HCT116 (cell line): ENCODE measurements at regions not wholly inside any gene's neighbourhood (a gene's known extent, or its start where the extent isn't known, plus 50 kb on each side); places are given as distances from the start of the nearest gene placed in this dataset.

Experiments
- ATAC-seq: fragments of 200-7000 bp; cut with Tn5 transposase; 2 replicates; pipeline ENCODE4 v1.9.1; 2020; ENCODE audit warnings: mild to moderate bottlenecking, moderate library complexity
- BruUV-seq: library from RNA; stranded (reverse); fragments of 400-500 nt; replicated peaks from 2 replicates; lab custom pipeline; 2021; lab: Mats Ljungman, UMichigan
- CTCF ChIA-PET: fragments of 300-600 bp; sonication (Branson Sonifier 250); formaldehyde crosslinking; loops from one replicate; lab custom pipeline; 2021; ENCODE audit warnings: antibody characterized with exemption; lab: Charles Lee
- POLR2A ChIA-PET: fragments of 300-600, 350-600 bp; sonication (Branson Sonifier 250); formaldehyde crosslinking; loops from one replicate; lab custom pipeline; 2021; ENCODE audit warnings: antibody characterized with exemption; lab: Charles Lee
- RAD21 ChIA-PET, 2 experiments: fragments of 300-600 bp; sonication (Branson Sonifier 250); formaldehyde crosslinking; loops; one replicate each; lab custom pipeline; 2023; ENCODE audit warnings: low total read pairs in 2 of 2; ENCODE audit not compliant: uncharacterized antibody in 2 of 2, unreplicated experiment in 2 of 2, low non-redundant PET in 1 of 2; lab: Charles Lee
- DNase-seq: peaks from one replicate; pipeline ENCODE4 v3.0.0-alpha.2; 2010; ENCODE audit warnings: low read depth, low spot score
- H2AFZ ChIP-seq: fragments of 200-600 bp; shearing (Covaris generic), sonication (generic); 2 replicates; pipeline ENCODE4 v1.6.1; 2017; ENCODE audit warnings: low read depth, mixed run types, mixed read lengths, antibody characterized with exemption, low read length; ENCODE audit not compliant: poor library complexity, severe bottlenecking
- H3K27ac ChIP-seq: 2 replicates; pipeline ENCODE4 v1.5.1; 2012; ENCODE audit warnings: low read depth, low read length
- H3K27me3 ChIP-seq: fragments of 200-600 bp; sonication (generic); 2 replicates; pipeline ENCODE4 v1.6.1; 2016; ENCODE audit warnings: mixed run types, low read length, mixed read lengths; ENCODE audit not compliant: insufficient read depth
- H3K36me3 ChIP-seq, 2 experiments: fragments of 200-500 bp in 1 of 2; fragments of 200-600 bp in 1 of 2; sonication (Bioruptor generic) in 1 of 2; sonication (generic) in 1 of 2; 2 replicates each; pipeline versions ENCODE4 v1.5.1 to v1.6.1; 2014 to 2016; ENCODE audit warnings: low read length in 2 of 2, inconsistent platforms in 1 of 2, mixed read lengths in 1 of 2, mixed run types in 1 of 2; ENCODE audit not compliant: insufficient read depth in 2 of 2, control insufficient read depth in 1 of 2
- H3K4me1 ChIP-seq, 2 experiments: fragments of 200-600 bp in 1 of 2; sonication (generic) in 1 of 2; 2 replicates each; pipeline versions ENCODE4 v1.5.1 to v1.6.1; 2012 to 2017; ENCODE audit warnings: low read length in 2 of 2, inconsistent platforms in 1 of 2, mild to moderate bottlenecking in 1 of 2, mixed read lengths in 1 of 2, mixed run types in 1 of 2, moderate library complexity in 1 of 2; ENCODE audit not compliant: insufficient read depth in 2 of 2, control insufficient read depth in 1 of 2
- H3K4me2 ChIP-seq: fragments of 200-600 bp; sonication (generic); 2 replicates; pipeline ENCODE4 v1.6.1; 2017; ENCODE audit warnings: mixed run types, low read length, mixed read lengths
- H3K4me3 ChIP-seq, 2 experiments: fragments of 200-600 bp in 1 of 2; sonication (generic) in 1 of 2; replicated peaks in 1 of 2; 2 replicates each; pipeline ENCODE4 v1.5.1; 2011 to 2016; ENCODE audit warnings: low read length in 2 of 2, control low read depth in 1 of 2, low read depth in 1 of 2, mild to moderate bottlenecking in 1 of 2, mixed read lengths in 1 of 2, mixed run types in 1 of 2
- H3K79me2 ChIP-seq: fragments of 200-600 bp; sonication (generic); 2 replicates; pipeline ENCODE4 v1.6.1; 2017; ENCODE audit warnings: mild to moderate bottlenecking, mixed run types, low read length, moderate library complexity, mixed read lengths; ENCODE audit not compliant: insufficient read depth
- H3K9ac ChIP-seq: fragments of 200-600 bp; sonication (generic); 2 replicates; pipeline ENCODE4 v1.6.1; 2016; ENCODE audit warnings: low read length, mixed read lengths
- H3K9me2 ChIP-seq: fragments of 200-600 bp; sonication (generic), shearing (Covaris generic); 2 replicates; pipeline ENCODE4 v1.6.1; 2017; ENCODE audit warnings: mixed run types, mild to moderate bottlenecking, moderate library complexity; ENCODE audit not compliant: insufficient read depth
- H3K9me3 ChIP-seq, 2 experiments: fragments of 200-500 bp in 1 of 2; fragments of 200-600 bp in 1 of 2; sonication (Bioruptor generic) in 1 of 2; sonication (generic) in 1 of 2; 2 replicates each; pipeline ENCODE4 v1.6.1; 2014 to 2017; ENCODE audit warnings: low read length in 2 of 2, mixed read lengths in 2 of 2, inconsistent platforms in 1 of 2, low read depth in 1 of 2, mild to moderate bottlenecking in 1 of 2, mixed run types in 1 of 2, moderate library complexity in 1 of 2; ENCODE audit not compliant: control insufficient read depth in 1 of 2, insufficient read depth in 1 of 2
- H4K20me1 ChIP-seq: fragments of 200-600 bp; sonication (generic), shearing (Covaris generic); 2 replicates; pipeline ENCODE4 v1.6.1; 2017; ENCODE audit warnings: mixed run types, mild to moderate bottlenecking, moderate library complexity; ENCODE audit not compliant: insufficient read depth
- CTCF ChIP-seq, 3 experiments: fragments of 200-600 bp in 1 of 3; sonication (generic) in 1 of 3; IDR thresholded peaks in 2 of 3; conservative IDR thresholded peaks in 1 of 3; 2 replicates each; pipeline ENCODE4 v1.5.1; 2012 to 2017; ENCODE audit warnings: low read depth in 2 of 3, low read length in 2 of 3, antibody characterized with exemption in 1 of 3, borderline replicate concordance in 1 of 3, control low read depth in 1 of 3, mild to moderate bottlenecking in 1 of 3, mixed read lengths in 1 of 3, mixed run types in 1 of 3, moderate library complexity in 1 of 3; ENCODE audit not compliant: insufficient read depth in 1 of 3
- EGR1 ChIP-seq: IDR thresholded peaks from 2 replicates; pipeline ENCODE4 v1.6.1; 2012; ENCODE audit warnings: low read depth
- EZH2 ChIP-seq: fragments of 200-600 bp; sonication (generic); IDR thresholded peaks from 2 replicates; pipeline ENCODE4 v1.6.1; 2017; ENCODE audit warnings: antibody characterized with exemption, mixed run types
- EZH2phosphoT487 ChIP-seq: fragments of 200-600 bp; IDR thresholded peaks from 2 replicates; pipeline ENCODE4 v1.6.1; 2018; ENCODE audit warnings: antibody characterized with exemption, borderline replicate concordance
- FOSL1 ChIP-seq: IDR thresholded peaks from 2 replicates; pipeline ENCODE4 v1.6.1; 2012; ENCODE audit warnings: low read depth
- JUND ChIP-seq: IDR thresholded peaks from 2 replicates; pipeline ENCODE4 v1.6.1; 2012
- MAX ChIP-seq: IDR thresholded peaks from 2 replicates; pipeline ENCODE4 v1.6.1; 2012
- POLR2A ChIP-seq: IDR thresholded peaks from 2 replicates; pipeline ENCODE4 v1.7.0; 2011; ENCODE audit warnings: borderline replicate concordance; ENCODE audit not compliant: insufficient read depth, insufficient read length; ENCODE audit errors: extremely low read depth
- POLR2AphosphoS5 ChIP-seq: IDR thresholded peaks from 2 replicates; pipeline ENCODE4 v1.6.1; 2011; ENCODE audit warnings: mild to moderate bottlenecking, low read depth, low read length, moderate library complexity
- SP1 ChIP-seq: IDR thresholded peaks from 2 replicates; pipeline ENCODE4 v1.6.1; 2012; ENCODE audit warnings: low read depth
- SRF ChIP-seq: IDR thresholded peaks from 2 replicates; pipeline ENCODE4 v1.6.1; 2012; ENCODE audit warnings: low read depth
- TCF7L2 ChIP-seq: IDR thresholded peaks from 2 replicates; pipeline ENCODE4 v1.7.0; 2011; ENCODE audit warnings: borderline replicate concordance, inconsistent platforms; ENCODE audit not compliant: insufficient read depth, insufficient read length; ENCODE audit errors: extremely low read depth
- ZBTB33 ChIP-seq: IDR thresholded peaks from 2 replicates; pipeline ENCODE4 v1.6.1; 2011; ENCODE audit warnings: mild to moderate bottlenecking, low read length, moderate library complexity; ENCODE audit not compliant: insufficient replicate concordance; ENCODE audit errors: extremely low read depth
- ZFX ChIP-seq: fragments of 450-650 bp; IDR thresholded peaks from 2 replicates; pipeline ENCODE4 v1.6.1; 2017
- ZNF274 ChIP-seq: fragments of 200-500 bp; sonication (Bioruptor generic); IDR thresholded peaks from 2 replicates; pipeline ENCODE4 v1.6.1; 2014; ENCODE audit warnings: mild to moderate bottlenecking, low read depth, low read length, inconsistent platforms
- intact Hi-C: fragments of 100-400 bp; cut with micrococcal nuclease; formaldehyde crosslinking; loops from 2 replicates; pipeline ENCODE4 v1.10.0; 2022
- TF ChIP-seq, protein P1 (sequence below): IDR thresholded peaks from 2 replicates; pipeline ENCODE4 v1.6.1; 2012
- TF ChIP-seq, protein P2 (sequence below): IDR thresholded peaks from 2 replicates; pipeline ENCODE4 v1.6.1; 2012; ENCODE audit warnings: low read depth

DNA sequence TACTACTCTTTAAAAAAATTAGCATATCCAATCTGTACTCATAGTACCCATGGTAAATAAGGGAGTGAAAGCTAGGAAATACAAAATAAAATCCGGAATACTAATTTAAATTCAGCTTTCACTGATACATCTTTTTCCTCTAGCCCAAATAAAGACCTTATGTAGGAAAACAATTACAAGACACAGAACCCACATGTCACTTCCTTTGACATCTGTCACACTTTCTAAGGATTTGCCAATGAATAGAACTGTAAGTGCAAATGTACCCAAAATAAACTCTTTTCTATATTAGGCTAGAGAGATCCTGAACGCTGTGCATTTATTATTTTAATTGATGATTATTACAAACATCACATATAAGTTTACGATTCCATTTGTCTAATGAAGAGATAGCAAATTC is 393.0 kb downstream of the LRRIQ3 start (continued):
- no peak for TF ChIP-seq ZBTB33

DNA sequence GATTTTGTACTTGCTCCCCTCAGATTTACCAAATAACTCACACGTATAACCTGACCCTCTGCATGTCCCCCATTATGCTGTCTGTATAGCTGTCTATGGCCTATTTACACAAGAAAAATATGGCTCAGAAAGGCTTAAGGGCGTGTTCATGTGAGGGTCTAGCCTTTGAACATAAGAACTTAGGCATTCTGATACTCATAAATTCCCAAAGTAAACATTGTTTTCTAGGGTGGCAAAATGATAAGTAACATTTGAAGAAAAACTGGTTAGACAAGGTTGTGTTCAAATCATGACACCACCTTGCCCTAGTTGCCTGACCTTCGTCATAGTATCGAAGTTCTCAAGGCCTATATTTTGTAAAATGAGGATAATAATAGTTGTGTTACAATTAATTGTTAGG is 394.6 kb downstream of the LRRIQ3 start:
- Histone ChIP-seq H2AFZ (no peak overlapping the region), H3K27me3 (no peaks in the 10 kb centered on the region), H3K9me2 (no peaks in the 10 kb centered on the region), H3K9ac (no peak overlapping the region), H3K4me2 (no peak overlapping the region), H3K4me1 (no peaks in the 10 kb centered on the region), H3K79me2 (no peaks in the 10 kb centered on the region), H3K4me3 (no peak overlapping the region), H3K36me3 (no peaks in the 10 kb centered on the region), H3K27ac (no peak overlapping the region), H3K9me3 (peaks cover 0 to 23% of the 10 kb centered on the region in 2 experiments; a peak in 1 of 4 replicates), H4K20me1 (no peaks in the 10 kb centered on the region)
- ChIA-PET POLR2A (no interaction called here), CTCF (no interaction called here), RAD21 (no interaction called here)
- intact Hi-C loops, result no loop called here
- BruUV-seq, result no TSS peak
- no peak for ATAC-seq
- DNase-seq, result no peak
- TF ChIP-seq SP1 (no peak), CTCF (IDR thresholded peaks at IDR 0.05 in 2 of 3, conservative IDR thresholded peaks at IDR 0.05 in 1 of 3; ENCODE audit: borderline replicate concordance in 1 of 3, insufficient read depth in 1 of 3, low read depth in 2 of 3, low read length in 2 of 3) (no peak), EZH2phosphoT487 (no peak), POLR2AphosphoS5 (no peak), JUND (no peak), SRF (no peak), EZH2 (no peak), ZNF274 (no peak), POLR2A (no peak), MAX (no peak), FOSL1 (no peak), EGR1 (no peak), TCF7L2 (no peak), ZFX (no peak)
- TF ChIP-seq, protein P1, sequence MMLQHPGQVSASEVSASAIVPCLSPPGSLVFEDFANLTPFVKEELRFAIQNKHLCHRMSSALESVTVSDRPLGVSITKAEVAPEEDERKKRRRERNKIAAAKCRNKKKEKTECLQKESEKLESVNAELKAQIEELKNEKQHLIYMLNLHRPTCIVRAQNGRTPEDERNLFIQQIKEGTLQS, result no peak
- TF ChIP-seq, protein P2, sequence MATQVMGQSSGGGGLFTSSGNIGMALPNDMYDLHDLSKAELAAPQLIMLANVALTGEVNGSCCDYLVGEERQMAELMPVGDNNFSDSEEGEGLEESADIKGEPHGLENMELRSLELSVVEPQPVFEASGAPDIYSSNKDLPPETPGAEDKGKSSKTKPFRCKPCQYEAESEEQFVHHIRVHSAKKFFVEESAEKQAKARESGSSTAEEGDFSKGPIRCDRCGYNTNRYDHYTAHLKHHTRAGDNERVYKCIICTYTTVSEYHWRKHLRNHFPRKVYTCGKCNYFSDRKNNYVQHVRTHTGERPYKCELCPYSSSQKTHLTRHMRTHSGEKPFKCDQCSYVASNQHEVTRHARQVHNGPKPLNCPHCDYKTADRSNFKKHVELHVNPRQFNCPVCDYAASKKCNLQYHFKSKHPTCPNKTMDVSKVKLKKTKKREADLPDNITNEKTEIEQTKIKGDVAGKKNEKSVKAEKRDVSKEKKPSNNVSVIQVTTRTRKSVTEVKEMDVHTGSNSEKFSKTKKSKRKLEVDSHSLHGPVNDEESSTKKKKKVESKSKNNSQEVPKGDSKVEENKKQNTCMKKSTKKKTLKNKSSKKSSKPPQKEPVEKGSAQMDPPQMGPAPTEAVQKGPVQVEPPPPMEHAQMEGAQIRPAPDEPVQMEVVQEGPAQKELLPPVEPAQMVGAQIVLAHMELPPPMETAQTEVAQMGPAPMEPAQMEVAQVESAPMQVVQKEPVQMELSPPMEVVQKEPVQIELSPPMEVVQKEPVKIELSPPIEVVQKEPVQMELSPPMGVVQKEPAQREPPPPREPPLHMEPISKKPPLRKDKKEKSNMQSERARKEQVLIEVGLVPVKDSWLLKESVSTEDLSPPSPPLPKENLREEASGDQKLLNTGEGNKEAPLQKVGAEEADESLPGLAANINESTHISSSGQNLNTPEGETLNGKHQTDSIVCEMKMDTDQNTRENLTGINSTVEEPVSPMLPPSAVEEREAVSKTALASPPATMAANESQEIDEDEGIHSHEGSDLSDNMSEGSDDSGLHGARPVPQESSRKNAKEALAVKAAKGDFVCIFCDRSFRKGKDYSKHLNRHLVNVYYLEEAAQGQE, result no peak
